Gastrocnemius medialis (tissue), 4 donors: ENCODE measurements at regions not wholly inside any gene's neighbourhood (a gene's known extent, or its start where the extent isn't known, plus 50 kb on each side); places are given as distances from the start of the nearest gene placed in this dataset.

Experiments used
- ATAC-seq, 2 donors: fragments of 150-250 bp; one replicate each; pipeline ENCODE4 v1.9.1; 2016
- DNase-seq, 2 donors: peaks; one replicate each; pipeline ENCODE4 v3.0.0-alpha.2; 2019
- H3K27ac ChIP-seq, 4 donors: fragments of 200-600 bp; sonication (generic); 1 replicate in 1 of 4; 2 replicates in 3 of 4; pipeline ENCODE4 v1.5.1; 2016 to 2018; ENCODE audit warnings: mild to moderate bottlenecking in 2 of 4, moderate library complexity in 1 of 4
- H3K27me3 ChIP-seq, 3 donors: fragments of 200-600 bp; sonication (generic) in 2 of 3; 1 replicate in 1 of 3; 2 replicates in 2 of 3; pipeline versions ENCODE4 v1.5.1 to v1.6.0; 2016 to 2019; ENCODE audit warnings: mild to moderate bottlenecking in 1 of 3, moderate library complexity in 1 of 3
- H3K36me3 ChIP-seq, 2 donors: fragments of 200-600 bp; sonication (generic) in 1 of 2; one replicate each; pipeline ENCODE4 v1.5.1; 2017 to 2018
- H3K4me1 ChIP-seq, 2 donors: fragments of 200-600 bp; sonication (generic) in 1 of 2; one replicate each; pipeline ENCODE4 v1.5.1; 2016 to 2017; ENCODE audit warnings: mild to moderate bottlenecking in 2 of 2
- H3K4me3 ChIP-seq, 4 donors: fragments of 200-600 bp; sonication (generic) in 3 of 4; 1 replicate in 1 of 4; 2 replicates in 3 of 4; pipeline ENCODE4 v1.5.1; 2016 to 2019; ENCODE audit warnings: mild to moderate bottlenecking in 2 of 4
- H3K9me3 ChIP-seq, 3 donors: fragments of 200-600 bp; sonication (generic) in 2 of 3; 1 replicate in 1 of 3; 2 replicates in 2 of 3; pipeline ENCODE4 v1.5.1; 2016 to 2019
- POLR2A ChIP-seq, 2 donors: fragments of 450-650 bp; IDR thresholded peaks; one replicate each; pipeline ENCODE4 v1.6.1; 2017; ENCODE audit warnings: antibody characterized with exemption in 2 of 2, mild to moderate bottlenecking in 2 of 2, moderate library complexity in 2 of 2
- in situ Hi-C, 4 donors: fragments of 200-750 bp; cut with MboI; loops; one replicate each; pipeline versions ENCODE4 v1.15.0 to v1.8.0; 2017; ENCODE audit warnings: low sequenced_read_pairs in 4 of 4
- intact Hi-C: fragments of 100-400 bp; cut with DNase I; formaldehyde crosslinking; loops from one replicate; pipeline ENCODE4 v1.15.1; 2023; ENCODE audit warnings: low total_unique reads
- TF ChIP-seq, protein P1 (sequence below), 5 experiments: fragments of 450-650 bp in 3 of 5; fragments of 200-600 bp in 2 of 5; sonication (generic) in 2 of 5; IDR thresholded peaks in 4 of 5; conservative IDR thresholded peaks in 1 of 5; 1 replicate in 4 of 5; 2 replicates in 1 of 5; pipeline ENCODE4 v1.5.1; 2016 to 2019; ENCODE audit warnings: antibody characterized with exemption in 5 of 5, mild to moderate bottlenecking in 3 of 5, moderate library complexity in 3 of 5

DNA sequence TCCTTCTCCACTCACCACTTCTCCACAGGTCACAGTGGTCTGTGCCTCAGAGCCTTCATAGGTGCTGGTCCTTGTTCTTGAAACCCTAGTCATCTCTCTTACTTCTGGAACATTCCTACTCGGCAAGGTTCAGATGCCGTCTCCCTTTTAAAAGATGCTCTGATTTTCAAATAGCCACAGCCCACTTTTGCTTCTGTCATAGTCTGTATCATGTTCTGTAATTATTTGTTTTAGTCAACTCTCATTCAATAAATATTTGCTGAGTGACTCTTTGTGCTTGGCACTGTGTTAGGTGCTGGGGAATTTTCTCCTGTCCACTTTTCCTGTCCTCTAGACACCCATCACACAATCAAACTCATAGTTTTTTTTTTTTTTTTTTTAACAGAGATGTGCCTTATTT is 181.3 kb upstream of the IL12B start:
- TF ChIP-seq, protein P1, sequence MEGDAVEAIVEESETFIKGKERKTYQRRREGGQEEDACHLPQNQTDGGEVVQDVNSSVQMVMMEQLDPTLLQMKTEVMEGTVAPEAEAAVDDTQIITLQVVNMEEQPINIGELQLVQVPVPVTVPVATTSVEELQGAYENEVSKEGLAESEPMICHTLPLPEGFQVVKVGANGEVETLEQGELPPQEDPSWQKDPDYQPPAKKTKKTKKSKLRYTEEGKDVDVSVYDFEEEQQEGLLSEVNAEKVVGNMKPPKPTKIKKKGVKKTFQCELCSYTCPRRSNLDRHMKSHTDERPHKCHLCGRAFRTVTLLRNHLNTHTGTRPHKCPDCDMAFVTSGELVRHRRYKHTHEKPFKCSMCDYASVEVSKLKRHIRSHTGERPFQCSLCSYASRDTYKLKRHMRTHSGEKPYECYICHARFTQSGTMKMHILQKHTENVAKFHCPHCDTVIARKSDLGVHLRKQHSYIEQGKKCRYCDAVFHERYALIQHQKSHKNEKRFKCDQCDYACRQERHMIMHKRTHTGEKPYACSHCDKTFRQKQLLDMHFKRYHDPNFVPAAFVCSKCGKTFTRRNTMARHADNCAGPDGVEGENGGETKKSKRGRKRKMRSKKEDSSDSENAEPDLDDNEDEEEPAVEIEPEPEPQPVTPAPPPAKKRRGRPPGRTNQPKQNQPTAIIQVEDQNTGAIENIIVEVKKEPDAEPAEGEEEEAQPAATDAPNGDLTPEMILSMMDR (IDR thresholded peaks at IDR 0.05 in 4 of 5, conservative IDR thresholded peaks at IDR 0.05 in 1 of 5), result no peak
- TF ChIP-seq POLR2A (IDR thresholded peaks at IDR 0.05), result no peak
- Histone ChIP-seq H3K9me3 (no peaks in the 10 kb centered on the region), H3K27me3 (no peaks in the 10 kb centered on the region), H3K36me3 (no peaks in the 10 kb centered on the region), H3K4me3 (no peak overlapping the region), H3K27ac (no peak overlapping the region), H3K4me1 (peaks cover 0 to 33% of the 10 kb centered on the region in 2 donors)
- in situ Hi-C loops, result loop anchor here in 2 of 4 donors (10.0 to 25.0 kb wide), 2 partner anchors 401 to 403 kb away; partner anchors contain the start of gene ADRA1B (in 2 of the 2)
- ATAC-seq, result no peak
- DNase-seq, result no peak
- intact Hi-C loops, result no loop called here

DNA sequence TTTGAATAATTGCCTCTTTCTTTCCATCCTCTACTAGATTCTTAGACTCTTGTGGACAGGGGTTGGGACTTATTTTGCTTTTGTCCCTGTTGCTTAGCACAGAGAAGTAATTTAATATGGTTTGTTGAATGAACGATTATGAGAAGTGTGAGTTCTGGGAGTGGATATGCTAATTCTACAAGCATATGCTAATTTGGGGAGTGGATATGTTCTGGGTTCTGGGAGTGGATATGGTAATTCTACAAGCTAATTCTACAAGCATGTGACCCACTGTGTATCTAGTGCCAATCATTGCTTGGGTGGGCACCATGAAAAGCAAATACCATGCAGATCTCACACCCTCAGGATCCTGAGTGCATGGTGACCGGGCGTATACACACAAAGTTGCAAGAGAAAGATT is 181.8 kb upstream of the IL12B start:
- Histone ChIP-seq H3K9me3 (no peaks in the 10 kb centered on the region), H3K4me1 (peaks cover 0 to 33% of the 10 kb centered on the region in 2 donors), H3K27me3 (no peaks in the 10 kb centered on the region), H3K4me3 (no peak overlapping the region), H3K27ac (no peak overlapping the region), H3K36me3 (no peaks in the 10 kb centered on the region)
- intact Hi-C loops, result no loop called here
- DNase-seq, result no peak
- in situ Hi-C loops, result loop anchor here in 2 of 4 donors (10.0 to 25.0 kb wide), 2 partner anchors 400 to 403 kb away; partner anchors contain the start of gene ADRA1B (in 2 of the 2)
- no peak for TF ChIP-seq POLR2A (IDR thresholded peaks at IDR 0.05)
- TF ChIP-seq, protein P1 (IDR thresholded peaks at IDR 0.05 in 4 of 5, conservative IDR thresholded peaks at IDR 0.05 in 1 of 5), result no peak
- ATAC-seq, result no peak

DNA sequence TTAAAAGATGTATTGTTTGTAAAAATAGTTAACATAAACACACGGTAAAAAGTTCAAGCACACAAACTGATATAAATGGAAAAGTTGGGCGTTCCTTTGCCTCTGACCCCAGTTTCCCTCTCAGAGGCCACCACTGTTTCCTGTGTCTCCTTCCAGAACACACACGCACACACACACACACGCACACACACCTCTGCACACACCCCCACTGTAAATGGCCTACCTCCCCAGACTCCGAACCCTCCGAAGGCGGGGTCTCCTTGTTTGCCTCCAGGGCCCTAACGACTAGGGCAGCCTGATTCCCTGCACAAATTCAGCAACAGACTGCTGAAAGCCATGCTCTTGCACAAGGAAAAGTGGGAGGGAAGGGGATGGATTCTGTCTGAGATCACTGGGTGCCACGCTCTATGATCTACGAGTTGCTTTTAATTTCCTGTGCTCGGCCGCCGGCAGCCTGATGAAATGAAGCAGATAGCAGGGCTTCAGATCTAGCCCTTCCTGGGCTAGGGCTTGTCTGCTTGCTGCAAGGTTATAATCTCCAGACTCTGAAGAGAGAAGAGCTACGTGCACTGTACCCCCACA is 184.0 kb upstream of the IL12B start:
- H3K27me3 ChIP-seq, result no peaks in the 10 kb centered on the region
- intact Hi-C loops (no loop called here), in situ Hi-C loops (loop anchor here in 2 of 4 donors (10.0 to 25.0 kb wide), 2 partner anchors 398 to 400 kb away; partner anchors contain the start of gene ADRA1B (in 2 of the 2))
- DNase-seq (no peak), ATAC-seq (no peak)
- H3K36me3 ChIP-seq, result no peaks in the 10 kb centered on the region
- no peaks in the 10 kb centered on the region for H3K9me3 ChIP-seq
- TF ChIP-seq POLR2A (IDR thresholded peaks at IDR 0.05), result no peak
- TF ChIP-seq, protein P1 (IDR thresholded peaks at IDR 0.05 in 4 of 5, conservative IDR thresholded peaks at IDR 0.05 in 1 of 5), result no peak
- no peak overlapping the region for H3K4me3 ChIP-seq
- H3K27ac ChIP-seq, result no peak overlapping the region
- peaks cover 0 to 16% of the 10 kb centered on the region in 2 donors for H3K4me1 ChIP-seq

DNA sequence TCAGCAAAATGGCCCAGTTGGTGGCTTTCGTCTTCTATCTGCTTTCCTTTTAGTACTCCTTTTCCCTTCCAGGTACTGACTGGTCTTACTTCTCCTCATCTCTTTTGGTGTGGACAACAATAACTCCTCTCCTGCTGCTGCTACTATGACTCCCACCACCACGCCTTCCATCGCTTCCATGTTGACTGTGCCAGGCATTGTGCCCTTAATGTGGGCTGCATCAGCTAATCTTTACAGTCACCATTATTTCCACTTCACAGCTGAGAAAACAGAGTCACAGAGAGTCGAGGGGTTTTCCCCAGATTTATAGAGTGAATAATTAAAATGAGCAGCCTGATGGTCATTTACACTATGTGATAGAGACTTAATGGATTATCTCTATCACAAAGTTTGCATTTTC is 184.9 kb upstream of the IL12B start:
- H3K27ac ChIP-seq, result no peak overlapping the region
- DNase-seq (no peak), ATAC-seq (no peak)
- H3K9me3 ChIP-seq, result no peaks in the 10 kb centered on the region
- in situ Hi-C loops (loop anchor here in 2 of 4 donors (10.0 to 25.0 kb wide), 2 partner anchors 397 to 400 kb away; partner anchors contain the start of gene ADRA1B (in 2 of the 2)), intact Hi-C loops (loop anchor here (5.0 kb wide), 1 partner anchor 257 kb away; no protein-coding TSS in a partner anchor)
- peaks cover 0 to 9% of the 10 kb centered on the region in 2 donors for H3K4me1 ChIP-seq
- H3K4me3 ChIP-seq, result no peak overlapping the region
- TF ChIP-seq POLR2A (IDR thresholded peaks at IDR 0.05), result no peak
- TF ChIP-seq, protein P1 (IDR thresholded peaks at IDR 0.05 in 4 of 5, conservative IDR thresholded peaks at IDR 0.05 in 1 of 5), result no peak
- H3K36me3 ChIP-seq, result no peaks in the 10 kb centered on the region
- no peaks in the 10 kb centered on the region for H3K27me3 ChIP-seq
